Endothelial cell of umbilical vein (primary cell): ENCODE measurements at regions not wholly inside any gene's neighbourhood (a gene's known extent, or its start where the extent isn't known, plus 50 kb on each side); places are given as distances from the start of the nearest gene placed in this dataset.

ENCODE experiments used
- BruUV-seq: library from RNA; stranded (reverse); fragments of 400-500 nt; replicated peaks from 2 replicates; lab custom pipeline; 2021; lab: Mats Ljungman, UMichigan
- CTCF ChIA-PET: fragments of 300-600, 350-600 bp; sonication (Branson Sonifier 250); formaldehyde crosslinking; loops from one replicate; lab custom pipeline; 2021; ENCODE audit warnings: antibody characterized with exemption, inconsistent platforms; lab: Charles Lee
- POLR2A ChIA-PET: fragments of 300-600, 350-600 bp; sonication (Branson Sonifier 250); formaldehyde crosslinking; loops from one replicate; lab custom pipeline; 2021; ENCODE audit warnings: antibody characterized with exemption, inconsistent platforms; lab: Charles Lee
- DNase-seq: peaks from one replicate; pipeline ENCODE4 v3.0.0-alpha.2; 2011; ENCODE audit warnings: low read depth, low spot score
- FAIRE-seq: peaks from 2 replicates; lab custom pipeline; 2011; peaks lifted over from hg19 to GRCh38; lab: Jason Lieb, UNC
- H2AFZ ChIP-seq: 2 replicates; pipeline ENCODE4 v1.6.0; 2012; ENCODE audit warnings: low read depth, low read length, control low read depth, inconsistent platforms
- H3K27ac ChIP-seq: 2 replicates; pipeline ENCODE4 v1.5.1; 2011; ENCODE audit warnings: low read depth, mild to moderate bottlenecking, control low read depth, low read length, moderate library complexity; ENCODE audit not compliant: insufficient read depth
- H3K27me3 ChIP-seq, 2 experiments: 2 replicates each; pipeline versions ENCODE4 v1.6.0 to v1.6.1; 2011; ENCODE audit warnings: low read length in 2 of 2, mixed read lengths in 1 of 2; ENCODE audit not compliant: control insufficient read depth in 2 of 2, insufficient read depth in 2 of 2
- H3K36me3 ChIP-seq, 2 experiments: 2 replicates in 1 of 2; 3 replicates in 1 of 2; pipeline ENCODE4 v1.5.1; 2011; ENCODE audit warnings: low read length in 2 of 2, mild to moderate bottlenecking in 1 of 2, moderate library complexity in 1 of 2; ENCODE audit not compliant: control insufficient read depth in 2 of 2, insufficient read depth in 2 of 2; ENCODE audit errors: extremely low read depth in 1 of 2
- H3K4me1 ChIP-seq: 3 replicates; pipeline ENCODE4 v1.5.1; 2011; ENCODE audit warnings: mild to moderate bottlenecking, low read length; ENCODE audit not compliant: control insufficient read depth, insufficient read depth; ENCODE audit errors: extremely low read depth
- H3K4me2 ChIP-seq: 2 replicates; pipeline ENCODE4 v1.6.1; 2011; ENCODE audit warnings: low read length, control low read depth, mixed read lengths; ENCODE audit not compliant: insufficient read depth
- H3K4me3 ChIP-seq, 3 experiments: fragments of 200-600 bp in 1 of 3; sonication (generic), shearing (Covaris generic) in 1 of 3; replicated peaks in 1 of 3; 2 replicates each; pipeline ENCODE4 v1.5.1; 2011 to 2016; ENCODE audit warnings: control low read depth in 3 of 3, low read length in 3 of 3, mild to moderate bottlenecking in 2 of 3, inconsistent platforms in 1 of 3, low read depth in 1 of 3, moderate library complexity in 1 of 3; ENCODE audit not compliant: insufficient read depth in 1 of 3
- H3K79me2 ChIP-seq: 2 replicates; pipeline ENCODE4 v1.6.0; 2012; ENCODE audit warnings: low read length, inconsistent platforms; ENCODE audit not compliant: control insufficient read depth, insufficient read depth
- H3K9ac ChIP-seq: replicated peaks from 2 replicates; pipeline ENCODE3; 2011; ENCODE audit warnings: low read length, control low read depth; ENCODE audit not compliant: insufficient read depth; ENCODE audit errors: extremely low read depth
- H3K9me1 ChIP-seq: replicated peaks from 3 replicates; pipeline ENCODE4 v1.6.0; 2011; ENCODE audit warnings: mild to moderate bottlenecking, low read length; ENCODE audit not compliant: control insufficient read depth, insufficient read depth; ENCODE audit errors: extremely low read depth
- H3K9me3 ChIP-seq: replicated peaks from 2 replicates; pipeline ENCODE4 v1.5.1; 2012; ENCODE audit warnings: low read length, inconsistent platforms; ENCODE audit not compliant: control insufficient read depth, insufficient read depth
- H4K20me1 ChIP-seq: replicated peaks from 2 replicates; pipeline ENCODE3; 2011; ENCODE audit warnings: mild to moderate bottlenecking, low read length; ENCODE audit not compliant: control insufficient read depth, insufficient read depth; ENCODE audit errors: extremely low read depth
- CTCF ChIP-seq, 2 donors: IDR thresholded peaks; 1 replicate in 1 of 2; 2 replicates in 1 of 2; pipeline ENCODE4 v1.5.1; 2011; ENCODE audit warnings: low read length in 2 of 2, mild to moderate bottlenecking in 2 of 2, moderate library complexity in 2 of 2, control low read depth in 1 of 2, inconsistent platforms in 1 of 2, low read depth in 1 of 2; ENCODE audit not compliant: insufficient read depth in 1 of 2; ENCODE audit errors: extremely low read depth in 1 of 2
- EZH2 ChIP-seq: IDR thresholded peaks from 2 replicates; pipeline ENCODE4 v1.6.1; 2012; ENCODE audit warnings: borderline replicate concordance, low read depth, mild to moderate bottlenecking, moderate library complexity, low read length, inconsistent platforms; ENCODE audit not compliant: severe bottlenecking
- FOS ChIP-seq: IDR thresholded peaks from 2 replicates; pipeline ENCODE4 v1.6.1; 2011; ENCODE audit warnings: mild to moderate bottlenecking, low read length, moderate library complexity, borderline replicate concordance; ENCODE audit not compliant: insufficient read depth
- GATA2 ChIP-seq: IDR thresholded peaks from 2 replicates; pipeline ENCODE4 v1.7.0; 2011; ENCODE audit warnings: low read depth, mild to moderate bottlenecking, moderate library complexity, mixed read lengths, low read length; ENCODE audit not compliant: insufficient read length, insufficient read depth
- JUN ChIP-seq: IDR thresholded peaks from 2 replicates; pipeline ENCODE4 v1.6.1; 2011; ENCODE audit warnings: borderline replicate concordance, low read depth; ENCODE audit not compliant: insufficient read length, insufficient read depth
- MAX ChIP-seq: IDR thresholded peaks from 2 replicates; pipeline ENCODE4 v1.6.1; 2011; ENCODE audit not compliant: insufficient read depth, insufficient read length
- MYC ChIP-seq: IDR thresholded peaks from one replicate; pipeline ENCODE4 v1.6.1; 2011; ENCODE audit warnings: mild to moderate bottlenecking, low read depth, low read length
- POLR2A ChIP-seq: IDR thresholded peaks from 2 replicates; pipeline ENCODE4 v1.6.1; 2012; ENCODE audit warnings: low read depth, mild to moderate bottlenecking, control low read depth, low read length
- POLR2AphosphoS5 ChIP-seq: IDR thresholded peaks from 2 replicates; pipeline ENCODE4 v1.6.1; 2012; ENCODE audit warnings: low read depth, mild to moderate bottlenecking, control low read depth, low read length, moderate library complexity; ENCODE audit not compliant: insufficient read depth
- dilution Hi-C: fragments of 300-500 bp; cut with MboI; formaldehyde crosslinking; loops from one replicate; pipeline ENCODE4 v1.15.0; 2019; ENCODE audit warnings: low sequenced_read_pairs; ENCODE audit not compliant: extremely low pct_ligation_motif_present
- intact Hi-C: fragments of 100-400 bp; cut with micrococcal nuclease; formaldehyde crosslinking; loops from one replicate; pipeline ENCODE4 v1.10.0; 2022

GRCh38 chrX:95716841-95717240, 967.8 kb upstream of the DIAPH2 start:
- TF ChIP-seq CTCF (IDR thresholded peaks at IDR 0.05; ENCODE audit: extremely low read depth in 1 of 2, insufficient read depth in 1 of 2, low read depth in 1 of 2, low read length in 2 of 2): no peak
- POLR2A ChIA-PET: no interaction called here
- H3K4me1 ChIP-seq: no peaks in the 10 kb centered on the region
- no peak for DNase-seq
- intact Hi-C loops (no loop called here), dilution Hi-C loops (no loop called here)
- H4K20me1 ChIP-seq: no peaks in the 10 kb centered on the region
- no peak for FAIRE-seq
- no peaks in the 10 kb centered on the region for H3K27me3 ChIP-seq
- no peaks in the 10 kb centered on the region for H3K79me2 ChIP-seq
- H3K4me3 ChIP-seq: no peak overlapping the region
- no peaks in the 10 kb centered on the region for H3K9me1 ChIP-seq
- no peak overlapping the region for H3K4me2 ChIP-seq
- no peaks in the 10 kb centered on the region for H3K9me3 ChIP-seq
- H3K36me3 ChIP-seq: no peaks in the 10 kb centered on the region
- no peak overlapping the region for H3K9ac ChIP-seq
- H3K27ac ChIP-seq: no peak overlapping the region
- no TSS peak for BruUV-seq
- no peak overlapping the region for H2AFZ ChIP-seq
- CTCF ChIA-PET: no interaction called here

- H3K4me2 ChIP-seq: no peak overlapping the region
- H3K9me1 ChIP-seq: no peaks in the 10 kb centered on the region
- no peaks in the 10 kb centered on the region for H3K79me2 ChIP-seq
- H3K9me3 ChIP-seq: no peaks in the 10 kb centered on the region
- dilution Hi-C loops: no loop called here
- H3K27me3 ChIP-seq: no peaks in the 10 kb centered on the region
- intact Hi-C loops: no loop called here
- no peak overlapping the region for H3K9ac ChIP-seq
- TF ChIP-seq CTCF (IDR thresholded peaks at IDR 0.05; ENCODE audit: extremely low read depth in 1 of 2, insufficient read depth in 1 of 2, low read depth in 1 of 2, low read length in 2 of 2) (no peak), EZH2 (no peak), MYC (no peak), FOS (no peak), POLR2A (no peak), MAX (no peak), GATA2 (no peak), JUN (no peak), POLR2AphosphoS5 (no peak)
- POLR2A ChIA-PET: no interaction called here
- no TSS peak for BruUV-seq
- H3K4me3 ChIP-seq: no peak overlapping the region
- DNase-seq (no peak), FAIRE-seq (no peak)
- CTCF ChIA-PET: no interaction called here
- H4K20me1 ChIP-seq: no peaks in the 10 kb centered on the region
- no peak overlapping the region for H3K27ac ChIP-seq
- H3K36me3 ChIP-seq: no peaks in the 10 kb centered on the region
- no peak overlapping the region for H2AFZ ChIP-seq
- H3K4me1 ChIP-seq: no peaks in the 10 kb centered on the region
Measured at GRCh38 chrX:95718746-95719145, 965.9 kb upstream of the DIAPH2 start.
